Upper lobe of left lung (tissue), 6 donors: ENCODE measurements at regions not wholly inside any gene's neighbourhood (a gene's known extent, or its start where the extent isn't known, plus 50 kb on each side); places are given as distances from the start of the nearest gene placed in this dataset.

Experiments
- ATAC-seq, 2 donors: fragments of 200-7000 bp; cut with Tn5 transposase; one replicate each; pipeline ENCODE4 v1.9.1; 2022; ENCODE audit warnings: mild to moderate bottlenecking in 2 of 2, moderate library complexity in 2 of 2; ENCODE audit not compliant: low FRiP score in 2 of 2
- DNase-seq, 2 donors: peaks; one replicate each; pipeline ENCODE4 v3.0.0-alpha.2; 2019 to 2020
- H3K27ac ChIP-seq, 4 donors: fragments of 200-600 bp; sonication (generic); one replicate each; pipeline ENCODE4 v1.5.1; 2016 to 2019
- H3K27me3 ChIP-seq, 4 donors: fragments of 200-600 bp; sonication (generic); one replicate each; pipeline ENCODE4 v1.5.1; 2017 to 2019
- H3K36me3 ChIP-seq, 4 donors: fragments of 200-600 bp; sonication (generic); one replicate each; pipeline ENCODE4 v1.5.1; 2016 to 2019
- H3K4me1 ChIP-seq, 4 donors: fragments of 200-600 bp; sonication (generic); one replicate each; pipeline ENCODE4 v1.5.1; 2018 to 2019
- H3K4me3 ChIP-seq, 4 donors: fragments of 200-600 bp; sonication (generic); one replicate each; pipeline ENCODE4 v1.5.1; 2017 to 2019; ENCODE audit warnings: mild to moderate bottlenecking in 2 of 4, moderate library complexity in 1 of 4
- H3K9me3 ChIP-seq, 4 donors: fragments of 200-600 bp; sonication (generic); one replicate each; pipeline ENCODE4 v1.5.1; 2018 to 2019
- CTCF ChIP-seq, 6 experiments: fragments of 450-650 bp in 4 of 6; fragments of 200-600 bp in 2 of 6; sonication (generic) in 2 of 6; IDR thresholded peaks; one replicate each; pipeline ENCODE4 v1.5.1; 2016 to 2019; ENCODE audit warnings: antibody characterized with exemption in 6 of 6
- EP300 ChIP-seq, 4 donors: sonication (generic); formaldehyde crosslinking; IDR thresholded peaks; one replicate each; pipeline ENCODE4 v1.5.1; 2017; ENCODE audit warnings: antibody characterized with exemption in 4 of 4, control low read depth in 2 of 4
- POLR2A ChIP-seq, 4 donors: fragments of 450-650 bp; IDR thresholded peaks; one replicate each; pipeline ENCODE4 v1.5.1; 2016 to 2017; ENCODE audit warnings: antibody characterized with exemption in 4 of 4, mild to moderate bottlenecking in 2 of 4
- POLR2AphosphoS5 ChIP-seq, 2 donors: sonication (generic); formaldehyde crosslinking; IDR thresholded peaks; one replicate each; pipeline ENCODE4 v1.5.1; 2017; ENCODE audit warnings: antibody characterized with exemption in 2 of 2
- WGBS, 2 donors: methylation state at CpG; one replicate each; pipeline ENCODE4 v1.1.5; 2017 to 2018; 5-methylcytosine and 5-hydroxymethylcytosine counted together
- donor health status: DM: no; HTN: no; CAD: no; lungs with moderate emphysema.
- donor health status: DM: no; HTN: yes; CAD: no; lungs with severe emphysema.

GRCh38 chr2:147577323-147577997 is 267.4 kb upstream of the ACVR2A start:
- Histone ChIP-seq H3K4me3 (no peak overlapping the region), H3K36me3 (no peaks in the 10 kb centered on the region), H3K4me1 (no peaks in the 10 kb centered on the region), H3K27ac (no peak overlapping the region), H3K9me3 (no peaks in the 10 kb centered on the region), H3K27me3 (no peaks in the 10 kb centered on the region)
- WGBS, 2 donors, result 67 to 76% methylated on average over 8 of the region's 8 CpGs
- TF ChIP-seq EP300 (IDR thresholded peaks at IDR 0.05), result no peak
- no peak for TF ChIP-seq POLR2AphosphoS5 (IDR thresholded peaks at IDR 0.05)
- no peak for TF ChIP-seq CTCF (IDR thresholded peaks at IDR 0.05)
- no peak for TF ChIP-seq POLR2A (IDR thresholded peaks at IDR 0.05)
- no peak for DNase-seq
- ATAC-seq, result no peak

GRCh38 chr2:147575106-147575505 is 269.7 kb upstream of the ACVR2A start:
- ATAC-seq, result no peak
- DNase-seq, result no peak
- WGBS, 2 donors, result 74 to 85% methylated on average over 3 of the region's 3 CpGs
- Histone ChIP-seq H3K4me3 (no peak overlapping the region), H3K4me1 (no peaks in the 10 kb centered on the region), H3K27me3 (no peaks in the 10 kb centered on the region), H3K27ac (no peak overlapping the region), H3K9me3 (no peaks in the 10 kb centered on the region), H3K36me3 (no peaks in the 10 kb centered on the region)
- TF ChIP-seq POLR2A (IDR thresholded peaks at IDR 0.05) (no peak), EP300 (IDR thresholded peaks at IDR 0.05) (no peak), CTCF (IDR thresholded peaks at IDR 0.05) (no peak), POLR2AphosphoS5 (IDR thresholded peaks at IDR 0.05) (no peak)

- Histone ChIP-seq H3K27me3 (no peaks in the 10 kb centered on the region), H3K9me3 (no peaks in the 10 kb centered on the region), H3K27ac (no peak overlapping the region), H3K4me3 (no peak overlapping the region), H3K36me3 (no peaks in the 10 kb centered on the region), H3K4me1 (no peaks in the 10 kb centered on the region)
- no peak for DNase-seq
- no peak for ATAC-seq
- 80 to 88% methylated on average over 2 of the region's 2 CpGs for WGBS, 2 donors
- TF ChIP-seq POLR2AphosphoS5 (IDR thresholded peaks at IDR 0.05), result no peak
- TF ChIP-seq CTCF (IDR thresholded peaks at IDR 0.05), result no peak
- no peak for TF ChIP-seq EP300 (IDR thresholded peaks at IDR 0.05)
- no peak for TF ChIP-seq POLR2A (IDR thresholded peaks at IDR 0.05)
Observed at GRCh38 chr2:147572622-147573021, 272.2 kb upstream of the ACVR2A start.

GRCh38 chr2:147569426-147569825 is 275.4 kb upstream of the ACVR2A start:
- DNase-seq (no peak), ATAC-seq (no peak)
- H3K27me3 ChIP-seq, result no peaks in the 10 kb centered on the region
- no peak overlapping the region for H3K4me3 ChIP-seq
- H3K36me3 ChIP-seq, result no peaks in the 10 kb centered on the region
- no peaks in the 10 kb centered on the region for H3K9me3 ChIP-seq
- 51 to 62% methylated on average over 3 of the region's 3 CpGs for WGBS, 2 donors
- TF ChIP-seq POLR2A (IDR thresholded peaks at IDR 0.05), result no peak
- no peak for TF ChIP-seq CTCF (IDR thresholded peaks at IDR 0.05)
- TF ChIP-seq EP300 (IDR thresholded peaks at IDR 0.05), result no peak
- TF ChIP-seq POLR2AphosphoS5 (IDR thresholded peaks at IDR 0.05), result no peak
- no peak overlapping the region for H3K27ac ChIP-seq
- no peaks in the 10 kb centered on the region for H3K4me1 ChIP-seq

GRCh38 chr2:147568109-147568508 is 276.7 kb upstream of the ACVR2A start:
- WGBS, 2 donors, result 92 to 94% methylated on average over 3 of the region's 3 CpGs
- Histone ChIP-seq H3K9me3 (no peaks in the 10 kb centered on the region), H3K27ac (no peak overlapping the region), H3K36me3 (no peaks in the 10 kb centered on the region), H3K27me3 (no peaks in the 10 kb centered on the region), H3K4me3 (no peak overlapping the region), H3K4me1 (no peaks in the 10 kb centered on the region)
- DNase-seq (no peak), ATAC-seq (no peak)
- TF ChIP-seq POLR2A (IDR thresholded peaks at IDR 0.05) (no peak), CTCF (IDR thresholded peaks at IDR 0.05) (no peak), POLR2AphosphoS5 (IDR thresholded peaks at IDR 0.05) (no peak), EP300 (IDR thresholded peaks at IDR 0.05) (no peak)
